HL-60 (cell line): ENCODE measurements at regions not wholly inside any gene's neighbourhood (a gene's known extent, or its start where the extent isn't known, plus 50 kb on each side); places are given as distances from the start of the nearest gene placed in this dataset.

Experiments
- DNase-seq, 2 experiments: peaks; one replicate each; pipeline ENCODE4 v3.0.0-alpha.2; 2010 to 2020; ENCODE audit warnings: low read depth in 1 of 2, low spot score in 1 of 2
- H3K27ac ChIP-seq: fragments of 250-450 bp; sonication (Bioruptor Pico); replicated peaks from 2 replicates; pipeline ENCODE4 v1.5.1; 2020; ENCODE audit warnings: mild to moderate bottlenecking, moderate library complexity
- H3K27me3 ChIP-seq: fragments of 250-450 bp; sonication (Bioruptor Pico); 2 replicates; pipeline ENCODE4 v1.5.1; 2021; ENCODE audit warnings: mild to moderate bottlenecking, moderate library complexity; ENCODE audit not compliant: insufficient read depth, poor library complexity, severe bottlenecking
- H3K4me3 ChIP-seq: replicated peaks from 2 replicates; pipeline ENCODE4 v1.5.1; 2011; ENCODE audit warnings: mild to moderate bottlenecking, control low read depth, low read length; ENCODE audit not compliant: insufficient read depth
- GABPA ChIP-seq: IDR thresholded peaks from 2 replicates; pipeline ENCODE4 v1.6.1; 2012; ENCODE audit warnings: low read depth
- POLR2AphosphoS5 ChIP-seq: IDR thresholded peaks from 2 replicates; pipeline ENCODE4 v1.6.1; 2012; ENCODE audit warnings: low read depth
- SPI1 ChIP-seq: IDR thresholded peaks from 2 replicates; pipeline ENCODE4 v1.6.1; 2012; ENCODE audit warnings: low read depth, mild to moderate bottlenecking, borderline replicate concordance
- TF ChIP-seq, protein P1 (sequence below): IDR thresholded peaks from one replicate; pipeline ENCODE4 v1.5.1; 2011; ENCODE audit warnings: low read length, control low read depth, inconsistent platforms; ENCODE audit not compliant: insufficient read depth
- TF ChIP-seq, protein P2 (sequence below): IDR thresholded peaks from 2 replicates; pipeline ENCODE4 v1.6.1; 2012; ENCODE audit warnings: low read depth; ENCODE audit not compliant: insufficient replicate concordance

DNA sequence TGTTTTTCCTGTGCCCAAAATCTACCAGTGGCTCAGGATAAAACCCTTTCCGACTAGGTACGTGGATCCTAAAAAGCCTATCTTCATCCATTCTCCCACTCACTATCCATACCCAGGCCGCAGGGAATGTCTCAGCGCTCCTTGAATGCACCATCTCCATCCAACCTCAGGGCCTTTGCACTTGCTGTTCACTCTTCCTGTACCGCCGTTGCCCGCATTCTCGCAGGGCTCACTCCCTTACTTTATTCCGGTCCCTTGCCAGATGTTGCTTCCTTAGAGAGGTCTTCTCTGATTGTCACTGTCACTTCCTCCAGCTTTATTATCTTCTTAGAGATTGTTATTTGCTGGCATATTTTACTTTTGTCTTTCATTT is 93.3 kb upstream of the ZNF536 start:
- Histone ChIP-seq H3K4me3 (no peak overlapping the region), H3K27ac (no peak overlapping the region), H3K27me3 (no peaks in the 10 kb centered on the region)
- no peak for DNase-seq
- TF ChIP-seq GABPA = no peak
- TF ChIP-seq, protein P1, sequence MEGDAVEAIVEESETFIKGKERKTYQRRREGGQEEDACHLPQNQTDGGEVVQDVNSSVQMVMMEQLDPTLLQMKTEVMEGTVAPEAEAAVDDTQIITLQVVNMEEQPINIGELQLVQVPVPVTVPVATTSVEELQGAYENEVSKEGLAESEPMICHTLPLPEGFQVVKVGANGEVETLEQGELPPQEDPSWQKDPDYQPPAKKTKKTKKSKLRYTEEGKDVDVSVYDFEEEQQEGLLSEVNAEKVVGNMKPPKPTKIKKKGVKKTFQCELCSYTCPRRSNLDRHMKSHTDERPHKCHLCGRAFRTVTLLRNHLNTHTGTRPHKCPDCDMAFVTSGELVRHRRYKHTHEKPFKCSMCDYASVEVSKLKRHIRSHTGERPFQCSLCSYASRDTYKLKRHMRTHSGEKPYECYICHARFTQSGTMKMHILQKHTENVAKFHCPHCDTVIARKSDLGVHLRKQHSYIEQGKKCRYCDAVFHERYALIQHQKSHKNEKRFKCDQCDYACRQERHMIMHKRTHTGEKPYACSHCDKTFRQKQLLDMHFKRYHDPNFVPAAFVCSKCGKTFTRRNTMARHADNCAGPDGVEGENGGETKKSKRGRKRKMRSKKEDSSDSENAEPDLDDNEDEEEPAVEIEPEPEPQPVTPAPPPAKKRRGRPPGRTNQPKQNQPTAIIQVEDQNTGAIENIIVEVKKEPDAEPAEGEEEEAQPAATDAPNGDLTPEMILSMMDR = no peak

DNA sequence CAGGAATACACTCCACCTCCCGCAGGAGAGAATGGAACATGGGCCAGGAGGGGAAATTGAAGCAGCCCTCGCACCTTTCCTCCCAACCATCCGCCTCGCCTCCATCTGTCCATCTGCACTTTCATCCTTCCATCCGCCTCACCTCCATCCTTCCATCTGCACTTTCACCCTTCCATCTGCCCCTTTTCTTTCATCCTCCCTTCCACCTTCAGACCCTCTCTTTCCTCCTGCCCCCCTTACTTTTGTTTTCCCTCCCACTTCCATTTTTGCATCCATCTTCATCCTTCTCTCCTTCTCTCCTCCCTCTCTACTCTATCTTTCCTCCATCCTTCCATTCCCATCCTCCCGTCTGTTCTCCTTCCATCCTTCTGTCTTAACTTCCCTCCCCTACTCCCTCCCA is 92.2 kb upstream of the ZNF536 start:
- H3K4me3 ChIP-seq = no peak overlapping the region
- TF ChIP-seq SPI1 = no peak
- TF ChIP-seq GABPA = no peak
- TF ChIP-seq, protein P1 = no peak
- TF ChIP-seq, protein P2, sequence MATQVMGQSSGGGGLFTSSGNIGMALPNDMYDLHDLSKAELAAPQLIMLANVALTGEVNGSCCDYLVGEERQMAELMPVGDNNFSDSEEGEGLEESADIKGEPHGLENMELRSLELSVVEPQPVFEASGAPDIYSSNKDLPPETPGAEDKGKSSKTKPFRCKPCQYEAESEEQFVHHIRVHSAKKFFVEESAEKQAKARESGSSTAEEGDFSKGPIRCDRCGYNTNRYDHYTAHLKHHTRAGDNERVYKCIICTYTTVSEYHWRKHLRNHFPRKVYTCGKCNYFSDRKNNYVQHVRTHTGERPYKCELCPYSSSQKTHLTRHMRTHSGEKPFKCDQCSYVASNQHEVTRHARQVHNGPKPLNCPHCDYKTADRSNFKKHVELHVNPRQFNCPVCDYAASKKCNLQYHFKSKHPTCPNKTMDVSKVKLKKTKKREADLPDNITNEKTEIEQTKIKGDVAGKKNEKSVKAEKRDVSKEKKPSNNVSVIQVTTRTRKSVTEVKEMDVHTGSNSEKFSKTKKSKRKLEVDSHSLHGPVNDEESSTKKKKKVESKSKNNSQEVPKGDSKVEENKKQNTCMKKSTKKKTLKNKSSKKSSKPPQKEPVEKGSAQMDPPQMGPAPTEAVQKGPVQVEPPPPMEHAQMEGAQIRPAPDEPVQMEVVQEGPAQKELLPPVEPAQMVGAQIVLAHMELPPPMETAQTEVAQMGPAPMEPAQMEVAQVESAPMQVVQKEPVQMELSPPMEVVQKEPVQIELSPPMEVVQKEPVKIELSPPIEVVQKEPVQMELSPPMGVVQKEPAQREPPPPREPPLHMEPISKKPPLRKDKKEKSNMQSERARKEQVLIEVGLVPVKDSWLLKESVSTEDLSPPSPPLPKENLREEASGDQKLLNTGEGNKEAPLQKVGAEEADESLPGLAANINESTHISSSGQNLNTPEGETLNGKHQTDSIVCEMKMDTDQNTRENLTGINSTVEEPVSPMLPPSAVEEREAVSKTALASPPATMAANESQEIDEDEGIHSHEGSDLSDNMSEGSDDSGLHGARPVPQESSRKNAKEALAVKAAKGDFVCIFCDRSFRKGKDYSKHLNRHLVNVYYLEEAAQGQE = no peak
- no peak for TF ChIP-seq POLR2AphosphoS5
- H3K27me3 ChIP-seq = no peaks in the 10 kb centered on the region
- DNase-seq = no peak
- no peak overlapping the region for H3K27ac ChIP-seq

DNA sequence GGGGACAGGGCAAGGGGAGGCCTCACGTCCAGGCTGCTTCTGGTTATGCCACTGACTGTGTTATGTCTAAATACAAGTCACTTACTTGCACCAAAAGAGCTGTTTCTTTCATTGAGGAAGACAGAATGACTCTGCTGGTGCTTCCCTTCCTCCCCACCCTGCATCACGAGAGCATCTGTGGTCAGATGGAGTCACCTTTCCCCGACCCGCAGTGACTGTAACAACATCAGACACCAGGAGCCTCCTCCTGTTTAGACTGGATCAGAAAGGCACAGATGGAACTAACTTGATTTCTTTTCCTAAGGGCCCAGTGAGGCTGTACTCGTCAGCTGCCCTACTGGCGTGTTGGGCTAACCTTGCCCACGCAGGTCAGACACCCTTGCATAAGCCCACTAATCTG is 90.3 kb upstream of the ZNF536 start:
- no peaks in the 10 kb centered on the region for H3K27me3 ChIP-seq
- no peak overlapping the region for H3K4me3 ChIP-seq
- TF ChIP-seq GABPA = no peak
- TF ChIP-seq SPI1 = no peak
- TF ChIP-seq, protein P1 = no peak
- TF ChIP-seq, protein P2 = no peak
- no peak for TF ChIP-seq POLR2AphosphoS5
- no peak overlapping the region for H3K27ac ChIP-seq
- DNase-seq = no peak

DNA sequence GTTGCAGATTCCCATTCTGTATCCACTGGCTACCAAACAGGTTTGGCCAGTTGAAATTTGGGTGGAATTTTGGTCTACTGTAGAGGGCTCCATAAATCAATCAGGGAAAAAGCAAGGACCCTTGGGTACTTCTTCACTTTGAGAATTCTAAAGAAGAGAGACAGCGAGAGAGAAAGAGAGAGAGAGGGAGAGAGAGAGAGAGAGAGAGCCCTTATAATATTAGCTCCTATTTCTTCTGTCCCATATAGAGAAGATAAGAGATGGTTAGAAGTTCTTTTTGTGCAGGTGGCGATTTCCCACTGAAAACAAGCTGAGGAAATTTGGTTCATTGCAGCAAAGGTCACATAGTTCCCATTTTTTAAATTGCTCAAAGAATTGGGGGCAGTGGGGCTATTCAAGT is 88.6 kb upstream of the ZNF536 start:
- H3K27me3 ChIP-seq = no peaks in the 10 kb centered on the region
- DNase-seq = no peak
- no peak overlapping the region for H3K4me3 ChIP-seq
- H3K27ac ChIP-seq = no peak overlapping the region
- TF ChIP-seq, protein P2 = no peak
- TF ChIP-seq, protein P1 = no peak
- TF ChIP-seq GABPA (no peak), POLR2AphosphoS5 (no peak), SPI1 (no peak)
